IMR-90 (cell line): ENCODE measurements at regions not wholly inside any gene's neighbourhood (a gene's known extent, or its start where the extent isn't known, plus 50 kb on each side); places are given as distances from the start of the nearest gene placed in this dataset.

Source experiments
- MAFK ChIP-seq: IDR thresholded peaks from 2 replicates; pipeline ENCODE4 v1.6.1; 2012; ENCODE audit warnings: low read depth, low read length, improper control_type of control experiment
- POLR2A ChIP-seq: IDR thresholded peaks from 2 replicates; pipeline ENCODE4 v1.6.1; 2012; ENCODE audit warnings: mild to moderate bottlenecking, low read depth, low read length
- RAD21 ChIP-seq: IDR thresholded peaks from 2 replicates; pipeline ENCODE4 v1.6.1; 2012; ENCODE audit warnings: low read length, improper control_type of control experiment
- RFX5 ChIP-seq: IDR thresholded peaks from 2 replicates; pipeline ENCODE4 v1.8.0; 2012; ENCODE audit warnings: low read depth, mild to moderate bottlenecking, low read length, moderate library complexity
- TF ChIP-seq, protein P1 (sequence below): fragments of 150-350 bp; IDR thresholded peaks from 2 replicates; pipeline ENCODE4 v1.6.1; 2016; ENCODE audit warnings: low read depth, mild to moderate bottlenecking, low read length, moderate library complexity, borderline replicate concordance
- TF ChIP-seq, protein P2 (sequence below): conservative IDR thresholded peaks from 2 replicates; pipeline ENCODE4 v1.5.1; 2012; ENCODE audit warnings: mild to moderate bottlenecking, low read depth, low read length, improper control_type of control experiment

DNA sequence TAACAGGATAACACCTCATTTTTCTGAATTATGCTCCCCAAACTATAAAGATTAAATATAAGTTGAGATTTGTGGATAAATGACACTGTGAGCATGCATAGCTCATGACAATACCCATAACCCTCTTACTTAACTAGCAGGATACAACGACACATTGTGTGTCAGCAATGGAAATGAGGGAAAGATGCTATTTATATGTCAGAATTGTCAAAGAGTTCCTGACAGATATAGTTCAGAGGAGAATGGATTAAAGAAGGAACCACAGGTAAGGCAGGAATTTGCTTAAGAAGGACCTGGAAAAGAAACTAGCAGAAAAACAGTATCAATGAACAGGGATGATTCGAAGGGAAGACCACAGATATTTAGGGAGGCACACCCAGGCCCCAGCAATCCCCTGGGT is 591.0 kb downstream of the DHX35 start:
- TF ChIP-seq, protein P1, sequence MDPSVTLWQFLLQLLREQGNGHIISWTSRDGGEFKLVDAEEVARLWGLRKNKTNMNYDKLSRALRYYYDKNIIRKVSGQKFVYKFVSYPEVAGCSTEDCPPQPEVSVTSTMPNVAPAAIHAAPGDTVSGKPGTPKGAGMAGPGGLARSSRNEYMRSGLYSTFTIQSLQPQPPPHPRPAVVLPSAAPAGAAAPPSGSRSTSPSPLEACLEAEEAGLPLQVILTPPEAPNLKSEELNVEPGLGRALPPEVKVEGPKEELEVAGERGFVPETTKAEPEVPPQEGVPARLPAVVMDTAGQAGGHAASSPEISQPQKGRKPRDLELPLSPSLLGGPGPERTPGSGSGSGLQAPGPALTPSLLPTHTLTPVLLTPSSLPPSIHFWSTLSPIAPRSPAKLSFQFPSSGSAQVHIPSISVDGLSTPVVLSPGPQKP, result no peak
- TF ChIP-seq RAD21 (no peak), RFX5 (no peak), MAFK (no peak), POLR2A (no peak)
- TF ChIP-seq, protein P2, sequence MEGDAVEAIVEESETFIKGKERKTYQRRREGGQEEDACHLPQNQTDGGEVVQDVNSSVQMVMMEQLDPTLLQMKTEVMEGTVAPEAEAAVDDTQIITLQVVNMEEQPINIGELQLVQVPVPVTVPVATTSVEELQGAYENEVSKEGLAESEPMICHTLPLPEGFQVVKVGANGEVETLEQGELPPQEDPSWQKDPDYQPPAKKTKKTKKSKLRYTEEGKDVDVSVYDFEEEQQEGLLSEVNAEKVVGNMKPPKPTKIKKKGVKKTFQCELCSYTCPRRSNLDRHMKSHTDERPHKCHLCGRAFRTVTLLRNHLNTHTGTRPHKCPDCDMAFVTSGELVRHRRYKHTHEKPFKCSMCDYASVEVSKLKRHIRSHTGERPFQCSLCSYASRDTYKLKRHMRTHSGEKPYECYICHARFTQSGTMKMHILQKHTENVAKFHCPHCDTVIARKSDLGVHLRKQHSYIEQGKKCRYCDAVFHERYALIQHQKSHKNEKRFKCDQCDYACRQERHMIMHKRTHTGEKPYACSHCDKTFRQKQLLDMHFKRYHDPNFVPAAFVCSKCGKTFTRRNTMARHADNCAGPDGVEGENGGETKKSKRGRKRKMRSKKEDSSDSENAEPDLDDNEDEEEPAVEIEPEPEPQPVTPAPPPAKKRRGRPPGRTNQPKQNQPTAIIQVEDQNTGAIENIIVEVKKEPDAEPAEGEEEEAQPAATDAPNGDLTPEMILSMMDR, result no peak
